SIG-M5 treated with dmso at 0.1 percent for 504 hours (cell line): ENCODE measurements at regions not wholly inside any gene's neighbourhood (a gene's known extent, or its start where the extent isn't known, plus 50 kb on each side); places are given as distances from the start of the nearest gene placed in this dataset.

ENCODE experiments used
- DNase-seq: peaks from one replicate; lab custom pipeline; 2025; ENCODE audit not compliant: unreplicated experiment; lab: John Stamatoyannopoulos, UW

- DNase-seq: no peak
Observed at GRCh38 chr18:61222206-61222605, 111.0 kb upstream of the CDH20 start.

DNA sequence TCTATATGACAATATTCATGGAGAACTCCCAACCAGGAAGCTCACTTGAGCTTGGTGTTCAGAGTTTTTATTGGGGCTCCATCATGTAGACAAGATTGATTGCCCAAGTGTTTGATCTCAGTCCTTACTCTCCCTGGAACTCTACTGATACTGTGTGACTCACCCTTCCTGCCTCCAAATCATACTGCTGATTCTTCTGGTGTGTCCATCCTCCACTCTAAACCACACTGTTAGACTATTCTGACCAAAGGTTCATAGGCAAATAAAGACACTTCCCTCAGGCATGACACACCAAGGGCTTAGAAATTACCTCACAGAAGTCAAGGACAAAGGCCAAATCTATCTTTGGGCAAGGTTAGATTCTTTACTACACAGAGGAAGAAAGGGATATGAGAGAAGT lies 107.9 kb upstream of the CDH20 start:
- DNase-seq: no peak

- no peak for DNase-seq
Observed at GRCh38 chr18:61236356-61237057, 96.7 kb upstream of the CDH20 start.

DNA sequence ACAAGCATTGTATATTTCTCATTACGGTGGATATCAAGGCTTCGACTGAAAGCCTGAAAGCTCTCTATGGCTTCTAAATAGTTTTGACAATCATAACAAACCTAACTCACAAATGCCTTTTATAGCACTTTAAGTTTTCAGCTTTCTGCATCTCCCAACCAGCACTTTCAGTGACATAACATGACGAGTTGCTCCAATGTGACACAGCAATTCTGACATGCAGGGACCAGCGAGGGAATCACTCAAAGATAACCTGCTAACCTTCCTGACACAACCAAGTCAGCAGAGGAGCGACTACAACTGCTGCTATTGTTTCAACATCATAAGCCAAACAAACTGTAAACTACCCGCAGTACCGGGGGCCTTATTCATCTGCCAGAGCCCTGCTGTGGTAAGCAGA lies 95.7 kb upstream of the CDH20 start:
- no peak for DNase-seq

DNA sequence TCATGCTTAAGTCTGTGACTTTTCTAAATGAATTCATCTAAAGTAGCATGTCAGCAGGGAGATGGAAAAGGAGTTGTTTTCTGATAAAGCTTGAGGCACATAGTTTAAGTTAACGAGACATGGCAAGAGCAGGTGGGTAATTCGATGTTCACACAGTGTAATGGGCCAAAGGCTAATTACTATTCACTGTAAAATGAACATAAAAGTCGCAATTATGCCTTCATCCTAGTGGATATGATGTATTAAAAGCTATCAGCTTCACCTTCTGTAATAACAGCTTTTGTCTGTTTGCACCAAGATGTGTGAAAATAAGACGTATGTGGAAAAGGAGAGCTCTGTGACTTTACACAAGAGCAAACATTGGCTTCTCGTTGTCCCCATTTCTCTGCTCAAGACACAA lies 94.2 kb upstream of the CDH20 start:
- DNase-seq: no peak

DNA sequence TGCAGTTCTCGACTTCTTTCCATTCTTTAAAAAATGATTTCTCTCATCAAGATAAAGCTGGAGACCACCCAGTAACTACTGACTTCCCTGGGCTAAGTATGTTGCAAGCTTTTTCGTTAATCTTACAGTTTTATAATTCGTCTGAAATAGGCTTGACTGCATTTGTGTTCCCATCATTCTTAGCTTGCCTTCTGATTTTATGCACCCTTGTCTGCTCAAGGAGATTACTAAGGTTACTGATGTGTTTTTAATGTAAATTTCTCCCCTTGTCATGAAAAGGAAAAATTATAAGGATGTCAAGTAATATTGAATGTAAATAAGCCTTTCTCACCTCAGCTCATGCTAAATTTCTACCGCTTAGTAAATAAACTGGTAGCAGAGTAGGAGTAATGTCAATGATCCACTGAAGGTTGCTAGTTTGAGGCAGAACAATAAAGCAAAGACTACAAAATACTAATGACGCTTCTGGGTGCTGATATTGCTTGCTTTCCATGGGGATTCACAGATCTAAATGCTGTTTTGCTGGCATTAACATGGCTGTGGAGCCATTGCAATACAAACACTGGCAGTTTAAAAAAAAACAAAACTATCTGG lies 91.9 kb upstream of the CDH20 start:
- DNase-seq: no peak

DNA sequence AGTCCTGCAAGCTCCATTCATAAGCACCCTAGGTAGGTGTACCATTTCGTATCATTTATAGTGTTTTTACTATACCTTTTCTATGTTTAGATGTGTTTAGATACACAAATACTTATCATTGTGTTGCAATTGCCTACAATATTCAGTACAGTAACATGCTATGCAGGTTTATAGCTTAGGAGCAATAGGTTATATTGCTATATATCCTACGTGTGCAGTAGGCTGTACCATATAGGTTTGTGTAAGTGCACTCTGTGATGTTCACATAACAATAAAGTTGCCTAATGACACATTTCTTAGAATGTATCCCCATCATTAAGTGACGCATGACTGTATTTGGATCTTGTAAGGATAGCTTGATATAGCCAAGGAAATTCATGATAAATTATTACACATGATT lies 88.6 kb upstream of the CDH20 start:
- no peak for DNase-seq

- DNase-seq: no peak
Observed at GRCh38 chr18:61245276-61245675, 88.0 kb upstream of the CDH20 start.

DNA sequence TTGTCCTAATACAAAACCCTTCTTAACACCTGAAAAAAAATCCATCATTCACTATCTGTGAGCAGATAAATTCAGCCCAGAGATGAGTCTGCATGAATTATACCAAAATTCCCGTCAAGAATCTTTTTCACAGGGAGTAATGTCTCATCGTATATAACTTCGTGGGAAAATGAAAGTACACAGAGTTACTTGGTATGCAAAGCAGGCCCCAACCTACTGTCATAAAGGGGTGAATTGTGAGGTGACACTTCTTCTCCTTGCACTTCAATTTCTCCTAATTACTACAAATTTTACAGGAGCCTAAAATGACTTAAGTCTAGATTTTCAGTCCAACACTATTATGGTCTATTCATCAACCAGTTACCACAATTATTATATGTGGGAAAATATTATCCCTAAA lies 84.6 kb upstream of the CDH20 start:
- no peak for DNase-seq

DNA sequence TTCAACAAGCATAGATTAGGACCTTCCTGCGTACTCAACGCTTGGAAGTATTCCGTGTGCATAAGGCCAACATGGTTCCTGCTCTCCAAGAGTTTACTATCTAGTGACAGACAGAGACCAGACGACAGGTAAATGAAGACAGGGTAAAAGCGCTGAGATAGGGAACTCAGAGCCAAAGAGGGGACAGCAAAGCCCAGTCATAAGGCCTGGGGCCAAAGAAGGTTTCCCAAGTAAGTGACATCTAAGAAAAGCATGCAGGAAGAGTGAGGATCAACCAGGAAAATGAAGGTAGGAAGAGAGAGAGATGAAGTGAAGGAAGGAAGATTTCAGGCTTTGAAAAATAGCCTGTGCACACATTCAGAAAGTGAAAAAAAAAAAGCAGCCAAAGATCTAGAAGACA lies 76.9 kb upstream of the CDH20 start:
- no peak for DNase-seq

DNA sequence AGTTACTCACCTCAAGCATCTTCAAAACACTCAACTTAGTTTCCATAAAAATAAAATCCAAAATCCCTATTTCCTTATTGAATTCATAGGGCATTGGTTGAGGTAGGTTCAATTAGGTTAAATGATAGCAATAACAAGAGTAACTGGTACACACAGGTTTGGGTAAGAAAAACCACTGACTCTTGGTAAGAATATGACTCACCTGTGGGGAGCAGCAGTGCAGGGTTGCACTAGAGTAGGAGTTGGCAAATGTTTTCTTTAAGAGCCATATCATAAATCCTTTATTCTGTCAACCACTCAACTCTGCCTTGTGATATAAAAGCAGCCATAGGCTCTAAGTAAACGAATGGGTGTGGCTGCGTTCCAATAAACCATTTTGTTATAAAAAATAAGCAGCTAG lies 71.4 kb upstream of the CDH20 start:
- no peak for DNase-seq

GRCh38 chr18:61272793-61273192 lies 60.4 kb upstream of the CDH20 start:
- no peak for DNase-seq

- DNase-seq: no peak
Observed at GRCh38 chr18:61273533-61273932, 59.7 kb upstream of the CDH20 start.

- DNase-seq: no peak
Observed at GRCh38 chr18:61274416-61274960, 58.7 kb upstream of the CDH20 start.

DNA sequence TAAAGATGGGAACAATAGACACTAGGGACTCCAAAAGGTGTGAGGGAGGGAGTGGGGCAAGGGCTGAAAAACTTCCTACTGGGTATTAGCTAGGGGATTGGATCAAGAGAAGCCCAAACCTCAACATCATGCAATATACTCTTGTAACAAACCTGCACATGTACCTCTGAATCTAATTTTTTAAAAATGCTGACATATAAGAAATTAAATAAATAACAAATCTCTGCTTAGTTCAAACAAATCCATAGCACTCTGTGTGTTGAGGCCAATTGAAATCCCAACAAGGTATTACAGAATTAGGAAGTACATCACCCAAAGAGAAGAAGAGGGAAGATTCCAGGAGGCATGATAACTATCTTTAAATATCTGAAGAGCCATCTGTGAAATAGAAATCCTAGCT lies 55.4 kb upstream of the CDH20 start:
- no peak for DNase-seq

GRCh38 chr18:61281431-61281830 lies 51.8 kb upstream of the CDH20 start:
- DNase-seq: no peak

DNA sequence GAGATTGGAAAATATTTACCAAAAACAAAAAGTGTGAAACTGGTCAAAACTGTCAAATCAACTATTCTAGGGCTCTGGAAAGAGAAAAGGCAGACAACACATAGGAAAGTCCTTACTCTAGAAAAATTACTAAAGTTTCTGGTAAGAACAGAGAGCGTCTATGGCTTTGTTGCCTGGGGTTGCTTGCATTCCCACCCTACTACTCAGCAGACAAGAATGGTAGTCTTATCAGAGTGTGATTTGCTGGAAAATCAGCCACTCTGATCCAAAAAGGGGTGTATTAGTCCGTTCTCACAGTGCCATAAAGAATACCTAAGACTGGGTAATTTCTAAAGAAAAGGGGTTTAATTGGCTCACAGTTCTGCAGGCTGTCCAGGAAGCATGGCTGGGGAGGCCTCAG lies 50.3 kb upstream of the CDH20 start:
- no peak for DNase-seq
